Liver (tissue), 8 donors: ENCODE measurements at regions not wholly inside any gene's neighbourhood (a gene's known extent, or its start where the extent isn't known, plus 50 kb on each side); places are given as distances from the start of the nearest gene placed in this dataset.

Experiments used
- DNase-seq: peaks from one replicate; pipeline ENCODE4 v3.0.0-alpha.2; 2017; ENCODE audit warnings: low spot score
- H3K27ac ChIP-seq, 2 donors: one replicate each; pipeline ENCODE4 v1.7.0; 2013; ENCODE audit warnings: inconsistent platforms in 2 of 2, low read length in 2 of 2, control low read depth in 1 of 2, low read depth in 1 of 2, mild to moderate bottlenecking in 1 of 2
- H3K27me3 ChIP-seq, 4 donors: one replicate each; pipeline versions ENCODE4 v1.6.1 to v1.7.0; 2013; ENCODE audit warnings: low read length in 3 of 4, inconsistent platforms in 1 of 4, mild to moderate bottlenecking in 1 of 4, moderate library complexity in 1 of 4; ENCODE audit not compliant: control insufficient read depth in 4 of 4, insufficient read depth in 4 of 4
- H3K36me3 ChIP-seq, 4 donors: one replicate each; pipeline versions ENCODE4 v1.6.1 to v1.7.0; 2013; ENCODE audit warnings: low read length in 3 of 4, mild to moderate bottlenecking in 3 of 4, low read depth in 1 of 4, moderate library complexity in 1 of 4; ENCODE audit not compliant: control insufficient read depth in 4 of 4, insufficient read depth in 3 of 4
- H3K4me1 ChIP-seq, 4 donors: one replicate each; pipeline versions ENCODE4 v1.6.1 to v1.7.0; 2013; ENCODE audit warnings: low read length in 3 of 4, mild to moderate bottlenecking in 3 of 4, moderate library complexity in 1 of 4; ENCODE audit not compliant: control insufficient read depth in 4 of 4, insufficient read depth in 4 of 4
- H3K4me3 ChIP-seq, 3 donors: one replicate each; pipeline versions ENCODE4 v1.6.1 to v1.7.0; 2013; ENCODE audit warnings: low read length in 3 of 3, control low read depth in 1 of 3, low read depth in 1 of 3, mild to moderate bottlenecking in 1 of 3
- H3K9ac ChIP-seq, 2 donors: one replicate each; pipeline ENCODE4 v1.7.0; 2013; ENCODE audit warnings: low read length in 2 of 2, mild to moderate bottlenecking in 2 of 2, moderate library complexity in 2 of 2, control low read depth in 1 of 2, low read depth in 1 of 2
- H3K9me3 ChIP-seq, 4 donors: one replicate each; pipeline versions ENCODE4 v1.6.1 to v1.7.0; 2013; ENCODE audit warnings: low read length in 3 of 4; ENCODE audit not compliant: control insufficient read depth in 4 of 4
- EGR1 ChIP-seq, 2 donors: IDR thresholded peaks; 2 replicates each; pipeline ENCODE4 v1.6.1; 2016 to 2018; ENCODE audit warnings: antibody characterized with exemption in 2 of 2, low read depth in 2 of 2
- FOXA2 ChIP-seq: IDR thresholded peaks from 2 replicates; pipeline ENCODE4 v1.6.1; 2016; ENCODE audit warnings: antibody characterized with exemption
- HNF4G ChIP-seq: IDR thresholded peaks from 2 replicates; pipeline ENCODE4 v1.6.1; 2016; ENCODE audit warnings: antibody characterized with exemption
- NR2F2 ChIP-seq: IDR thresholded peaks from 2 replicates; pipeline ENCODE4 v1.6.1; 2016; ENCODE audit warnings: antibody characterized with exemption
- RAD21 ChIP-seq, 2 donors: IDR thresholded peaks; 2 replicates each; pipeline ENCODE4 v1.6.1; 2016; ENCODE audit warnings: antibody characterized with exemption in 2 of 2, mild to moderate bottlenecking in 2 of 2
- RXRA ChIP-seq, 2 donors: IDR thresholded peaks; 2 replicates each; pipeline ENCODE4 v1.6.1; 2017 to 2018; ENCODE audit warnings: antibody characterized with exemption in 2 of 2, mild to moderate bottlenecking in 1 of 2
- SP1 ChIP-seq: IDR thresholded peaks from 2 replicates; pipeline ENCODE4 v1.6.1; 2018; ENCODE audit warnings: antibody characterized with exemption, mild to moderate bottlenecking
- YY1 ChIP-seq: IDR thresholded peaks from 2 replicates; pipeline ENCODE4 v1.6.1; 2016; ENCODE audit warnings: antibody characterized with exemption, mild to moderate bottlenecking
- WGBS: extraction: QIAGEN DNeasy Blood & Tissue Kit; methylation state at CpG from one replicate; pipeline ENCODE4 v1.1.7; 2013; 5-methylcytosine and 5-hydroxymethylcytosine counted together
- TF ChIP-seq, protein P1 (sequence below): IDR thresholded peaks from 2 replicates; pipeline ENCODE4 v1.6.1; 2016; ENCODE audit warnings: antibody characterized with exemption
- TF ChIP-seq, protein P2 (sequence below): IDR thresholded peaks from 2 replicates; pipeline ENCODE4 v1.6.1; 2016; ENCODE audit warnings: antibody characterized with exemption, mild to moderate bottlenecking
- TF ChIP-seq, protein P3 (sequence below): fragments of 150-350 bp; IDR thresholded peaks from 2 replicates; pipeline ENCODE4 v1.5.1; 2017; ENCODE audit warnings: improper control_type of control experiment, low read depth, low read length; ENCODE audit not compliant: missing input control
- donor health status: healthy.
- donor health status: healthy.
- donor health status: healthy.
- donor health status: healthy.
- donor health status: healthy.

DNA sequence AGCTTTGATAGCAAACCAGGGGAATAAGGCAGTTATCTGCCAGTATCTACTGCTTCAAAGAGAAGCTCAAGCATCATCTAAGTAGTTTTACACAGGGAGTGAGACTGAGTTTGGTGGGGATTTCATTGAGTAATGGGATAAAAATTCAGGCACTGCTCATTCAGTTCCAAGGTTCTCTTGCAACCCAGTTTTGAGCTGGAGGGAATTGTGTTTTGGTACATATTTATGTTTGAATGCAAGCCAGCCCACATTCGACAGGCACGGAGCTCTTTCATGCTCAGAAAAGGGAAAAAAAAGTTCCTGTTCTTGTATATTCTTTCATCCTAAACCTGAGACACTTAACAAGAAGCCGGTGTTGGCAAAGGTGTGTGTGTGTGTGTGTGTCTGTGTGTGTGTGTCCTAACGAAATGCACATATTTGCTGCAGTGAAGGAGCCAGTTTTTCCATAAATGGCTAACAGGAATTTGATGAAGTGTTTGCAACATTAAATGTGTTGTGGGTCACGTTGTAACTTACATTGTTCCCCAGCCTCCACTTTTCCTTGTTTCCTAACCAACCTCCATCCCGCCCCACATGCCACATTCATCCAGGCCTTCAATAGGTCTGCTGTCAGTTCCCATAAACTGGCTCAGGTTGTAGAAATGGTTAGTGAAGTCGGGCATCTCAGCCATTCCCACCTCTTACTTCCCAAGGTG is 311.1 kb downstream of the TXNL1 start:
- 78% methylated on average over 7 of the region's 7 CpGs for WGBS
- Histone ChIP-seq H3K27me3 (no peaks in the 10 kb centered on the region), H3K4me3 (no peak overlapping the region), H3K27ac (no peak overlapping the region), H3K4me1 (no peaks in the 10 kb centered on the region), H3K9me3 (no peaks in the 10 kb centered on the region), H3K9ac (no peak overlapping the region), H3K36me3 (no peaks in the 10 kb centered on the region)
- no peak for TF ChIP-seq FOXA2
- TF ChIP-seq, protein P1, sequence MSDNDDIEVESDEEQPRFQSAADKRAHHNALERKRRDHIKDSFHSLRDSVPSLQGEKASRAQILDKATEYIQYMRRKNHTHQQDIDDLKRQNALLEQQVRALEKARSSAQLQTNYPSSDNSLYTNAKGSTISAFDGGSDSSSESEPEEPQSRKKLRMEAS: no peak
- TF ChIP-seq EGR1 (IDR thresholded peaks at IDR 0.05; ENCODE audit: low read depth in 2 of 2): no peak
- TF ChIP-seq, protein P2, sequence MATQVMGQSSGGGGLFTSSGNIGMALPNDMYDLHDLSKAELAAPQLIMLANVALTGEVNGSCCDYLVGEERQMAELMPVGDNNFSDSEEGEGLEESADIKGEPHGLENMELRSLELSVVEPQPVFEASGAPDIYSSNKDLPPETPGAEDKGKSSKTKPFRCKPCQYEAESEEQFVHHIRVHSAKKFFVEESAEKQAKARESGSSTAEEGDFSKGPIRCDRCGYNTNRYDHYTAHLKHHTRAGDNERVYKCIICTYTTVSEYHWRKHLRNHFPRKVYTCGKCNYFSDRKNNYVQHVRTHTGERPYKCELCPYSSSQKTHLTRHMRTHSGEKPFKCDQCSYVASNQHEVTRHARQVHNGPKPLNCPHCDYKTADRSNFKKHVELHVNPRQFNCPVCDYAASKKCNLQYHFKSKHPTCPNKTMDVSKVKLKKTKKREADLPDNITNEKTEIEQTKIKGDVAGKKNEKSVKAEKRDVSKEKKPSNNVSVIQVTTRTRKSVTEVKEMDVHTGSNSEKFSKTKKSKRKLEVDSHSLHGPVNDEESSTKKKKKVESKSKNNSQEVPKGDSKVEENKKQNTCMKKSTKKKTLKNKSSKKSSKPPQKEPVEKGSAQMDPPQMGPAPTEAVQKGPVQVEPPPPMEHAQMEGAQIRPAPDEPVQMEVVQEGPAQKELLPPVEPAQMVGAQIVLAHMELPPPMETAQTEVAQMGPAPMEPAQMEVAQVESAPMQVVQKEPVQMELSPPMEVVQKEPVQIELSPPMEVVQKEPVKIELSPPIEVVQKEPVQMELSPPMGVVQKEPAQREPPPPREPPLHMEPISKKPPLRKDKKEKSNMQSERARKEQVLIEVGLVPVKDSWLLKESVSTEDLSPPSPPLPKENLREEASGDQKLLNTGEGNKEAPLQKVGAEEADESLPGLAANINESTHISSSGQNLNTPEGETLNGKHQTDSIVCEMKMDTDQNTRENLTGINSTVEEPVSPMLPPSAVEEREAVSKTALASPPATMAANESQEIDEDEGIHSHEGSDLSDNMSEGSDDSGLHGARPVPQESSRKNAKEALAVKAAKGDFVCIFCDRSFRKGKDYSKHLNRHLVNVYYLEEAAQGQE: no peak
- no peak for TF ChIP-seq RAD21 (IDR thresholded peaks at IDR 0.05)
- no peak for TF ChIP-seq SP1
- no peak for TF ChIP-seq YY1
- TF ChIP-seq, protein P3, sequence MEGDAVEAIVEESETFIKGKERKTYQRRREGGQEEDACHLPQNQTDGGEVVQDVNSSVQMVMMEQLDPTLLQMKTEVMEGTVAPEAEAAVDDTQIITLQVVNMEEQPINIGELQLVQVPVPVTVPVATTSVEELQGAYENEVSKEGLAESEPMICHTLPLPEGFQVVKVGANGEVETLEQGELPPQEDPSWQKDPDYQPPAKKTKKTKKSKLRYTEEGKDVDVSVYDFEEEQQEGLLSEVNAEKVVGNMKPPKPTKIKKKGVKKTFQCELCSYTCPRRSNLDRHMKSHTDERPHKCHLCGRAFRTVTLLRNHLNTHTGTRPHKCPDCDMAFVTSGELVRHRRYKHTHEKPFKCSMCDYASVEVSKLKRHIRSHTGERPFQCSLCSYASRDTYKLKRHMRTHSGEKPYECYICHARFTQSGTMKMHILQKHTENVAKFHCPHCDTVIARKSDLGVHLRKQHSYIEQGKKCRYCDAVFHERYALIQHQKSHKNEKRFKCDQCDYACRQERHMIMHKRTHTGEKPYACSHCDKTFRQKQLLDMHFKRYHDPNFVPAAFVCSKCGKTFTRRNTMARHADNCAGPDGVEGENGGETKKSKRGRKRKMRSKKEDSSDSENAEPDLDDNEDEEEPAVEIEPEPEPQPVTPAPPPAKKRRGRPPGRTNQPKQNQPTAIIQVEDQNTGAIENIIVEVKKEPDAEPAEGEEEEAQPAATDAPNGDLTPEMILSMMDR: no peak
- no peak for DNase-seq

DNA sequence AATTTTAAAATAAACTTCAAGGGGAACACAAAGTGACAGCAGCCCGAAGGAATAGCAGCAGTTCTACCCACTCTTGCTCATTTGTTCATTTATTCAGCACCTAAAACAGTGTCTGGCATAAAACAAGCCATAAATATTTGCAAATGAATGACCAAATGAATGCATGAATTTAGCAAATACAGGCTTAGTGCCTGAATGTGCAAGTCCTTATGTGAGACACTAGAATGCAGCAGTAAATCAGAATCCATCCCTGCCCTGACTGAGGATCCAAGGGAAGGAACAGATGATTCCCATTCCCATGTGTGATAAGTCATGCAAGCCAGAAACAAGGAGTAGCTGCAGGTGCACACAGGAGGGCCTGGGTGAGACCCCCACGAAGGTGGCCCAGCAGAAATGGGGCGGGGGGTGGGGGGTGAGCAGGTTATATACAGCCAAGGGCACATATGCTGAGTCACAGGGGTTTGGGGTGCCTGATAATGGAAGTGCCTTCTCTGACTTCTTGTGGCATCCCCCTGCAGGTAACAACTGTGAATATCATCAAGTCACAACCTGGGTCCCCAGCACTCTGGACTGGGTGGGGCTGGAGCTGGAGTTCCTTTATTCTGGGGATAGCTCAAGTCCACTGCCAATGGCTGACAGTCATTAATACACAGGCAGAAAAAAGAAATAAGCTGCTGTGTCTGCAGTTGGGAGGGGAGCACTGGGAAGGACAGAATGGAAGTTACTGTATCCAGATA is 311.9 kb downstream of the TXNL1 start:
- TF ChIP-seq NR2F2: no peak
- TF ChIP-seq YY1: no peak
- no peak for TF ChIP-seq RXRA (IDR thresholded peaks at IDR 0.05)
- TF ChIP-seq, protein P1: no peak
- TF ChIP-seq HNF4G: no peak
- Histone ChIP-seq H3K27me3 (no peaks in the 10 kb centered on the region), H3K9ac (no peak overlapping the region), H3K36me3 (no peaks in the 10 kb centered on the region), H3K9me3 (no peaks in the 10 kb centered on the region), H3K27ac (no peak overlapping the region), H3K4me3 (no peak overlapping the region), H3K4me1 (no peaks in the 10 kb centered on the region)
- DNase-seq: no peak
- WGBS: 70% methylated on average over 3 of the region's 3 CpGs
